ENCODE measurements at regions not wholly inside any gene's neighbourhood (a gene's known extent, or its start where the extent isn't known, plus 50 kb on each side); places are given as distances from the start of the nearest gene placed in this dataset.

GRCh38 chr2:128835974-128836373 lies 517.3 kb upstream of the HS6ST1 start:
- Mint-ChIP-seq H3K27me3 (no peaks in the 10 kb centered on the region), H3K36me3 (no peaks in the 10 kb centered on the region), H3K27ac (no peak overlapping the region), H3K4me1 (no peaks in the 10 kb centered on the region), H3K9me3 (no peaks in the 10 kb centered on the region), H3K4me3 (no peak overlapping the region)
- no peak for DNase-seq

DNA sequence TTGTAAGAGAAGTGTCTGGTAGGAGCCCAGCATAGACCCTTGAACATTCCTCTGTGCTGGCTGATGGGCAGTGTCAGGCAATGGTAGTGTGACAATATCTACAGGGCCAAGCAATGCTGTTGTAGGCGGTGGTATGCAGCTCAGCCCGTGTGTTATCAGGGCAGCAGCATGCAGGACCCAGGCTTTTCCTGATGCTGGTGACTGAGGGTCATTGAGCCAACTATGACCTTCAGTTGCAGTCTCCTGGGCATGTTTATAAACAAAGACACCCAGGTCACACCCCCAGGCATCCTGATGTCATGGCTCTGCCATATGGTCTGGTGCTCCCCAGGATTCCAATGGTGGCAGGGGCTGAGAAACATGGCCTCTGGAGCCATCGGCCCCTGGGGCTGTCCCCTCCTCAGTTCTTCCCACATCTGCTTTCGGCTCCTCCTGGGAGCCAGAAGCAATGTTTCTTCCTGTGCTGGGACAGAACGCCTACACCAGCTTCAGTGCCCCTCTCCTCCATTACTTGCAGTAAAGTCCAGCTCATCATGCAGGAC lies 518.0 kb upstream of the HS6ST1 start:
- no peak for DNase-seq
- no peak overlapping the region for H3K27ac Mint-ChIP-seq
- H3K9me3 Mint-ChIP-seq: no peaks in the 10 kb centered on the region
- no peaks in the 10 kb centered on the region for H3K4me1 Mint-ChIP-seq
- no peak overlapping the region for H3K4me3 Mint-ChIP-seq
- H3K36me3 Mint-ChIP-seq: no peaks in the 10 kb centered on the region
- no peaks in the 10 kb centered on the region for H3K27me3 Mint-ChIP-seq

DNA sequence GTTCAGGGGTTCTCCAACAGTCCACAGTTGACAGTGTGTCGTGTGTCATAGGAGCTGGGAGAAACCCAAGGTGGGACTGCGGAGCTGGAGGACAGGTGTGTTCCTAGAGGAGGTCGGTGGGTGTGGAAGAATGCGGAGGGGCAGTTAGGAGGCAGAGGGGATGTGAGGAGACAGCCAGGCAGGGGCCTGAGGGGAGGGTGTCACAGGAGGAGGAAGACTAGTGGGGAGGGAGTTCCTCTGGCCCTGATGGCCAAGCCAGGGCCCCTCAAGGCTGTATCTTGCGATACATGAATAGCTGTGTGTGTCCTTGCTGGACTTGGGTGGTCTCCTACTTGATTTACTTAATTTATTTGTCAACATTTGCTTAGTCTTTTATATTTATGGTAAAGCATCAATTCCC lies 519.6 kb upstream of the HS6ST1 start:
- H3K9me3 Mint-ChIP-seq: no peaks in the 10 kb centered on the region
- H3K27me3 Mint-ChIP-seq: no peaks in the 10 kb centered on the region
- H3K4me3 Mint-ChIP-seq: no peak overlapping the region
- no peak overlapping the region for H3K27ac Mint-ChIP-seq
- H3K36me3 Mint-ChIP-seq: no peaks in the 10 kb centered on the region
- no peaks in the 10 kb centered on the region for H3K4me1 Mint-ChIP-seq
- DNase-seq: no peak

DNA sequence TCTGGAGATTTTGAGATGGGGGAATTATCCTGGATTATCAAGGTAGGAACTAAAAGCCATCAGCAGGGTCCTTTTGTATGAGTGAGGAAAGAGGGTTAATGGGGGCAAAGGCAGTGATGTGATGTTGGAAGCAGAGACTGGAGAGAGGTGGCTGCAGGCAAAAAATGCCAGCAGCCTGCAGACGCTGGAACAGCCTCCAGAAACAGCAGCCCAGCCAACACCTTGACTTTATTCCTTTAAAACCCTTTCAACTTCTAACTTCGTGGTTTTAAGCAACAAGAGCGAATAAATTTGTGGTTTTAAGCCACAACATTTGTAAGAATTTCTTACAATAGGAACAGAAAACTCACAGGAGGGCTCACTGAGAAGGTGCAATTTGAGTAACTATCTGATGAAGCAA lies 523.1 kb upstream of the HS6ST1 start:
- no peaks in the 10 kb centered on the region for H3K27me3 Mint-ChIP-seq
- no peaks in the 10 kb centered on the region for H3K4me1 Mint-ChIP-seq
- no peaks in the 10 kb centered on the region for H3K36me3 Mint-ChIP-seq
- no peaks in the 10 kb centered on the region for H3K9me3 Mint-ChIP-seq
- no peak for DNase-seq
- H3K4me3 Mint-ChIP-seq: no peak overlapping the region
- no peak overlapping the region for H3K27ac Mint-ChIP-seq

DNA sequence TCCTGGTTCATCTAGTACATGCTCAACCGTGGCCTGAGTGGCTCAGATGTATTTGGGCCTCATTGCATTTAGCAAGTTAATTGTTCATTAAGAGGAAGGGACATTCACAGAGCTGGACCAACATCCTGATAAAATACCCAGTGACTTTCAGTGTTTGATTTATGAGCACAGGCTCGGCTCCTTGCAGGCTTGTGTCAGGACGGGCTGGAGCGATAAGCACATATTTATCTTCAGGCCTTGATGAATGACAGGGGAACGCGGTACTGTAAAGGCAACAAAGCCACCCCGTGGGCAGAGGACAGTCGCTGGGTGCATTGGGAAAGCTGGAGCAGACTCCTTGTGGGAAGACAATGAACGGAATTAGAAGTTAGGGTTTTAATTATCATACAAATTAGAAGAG lies 548.6 kb upstream of the HS6ST1 start:
- Mint-ChIP-seq H3K27ac (no peak overlapping the region), H3K4me3 (no peak overlapping the region), H3K4me1 (no peaks in the 10 kb centered on the region)

DNA sequence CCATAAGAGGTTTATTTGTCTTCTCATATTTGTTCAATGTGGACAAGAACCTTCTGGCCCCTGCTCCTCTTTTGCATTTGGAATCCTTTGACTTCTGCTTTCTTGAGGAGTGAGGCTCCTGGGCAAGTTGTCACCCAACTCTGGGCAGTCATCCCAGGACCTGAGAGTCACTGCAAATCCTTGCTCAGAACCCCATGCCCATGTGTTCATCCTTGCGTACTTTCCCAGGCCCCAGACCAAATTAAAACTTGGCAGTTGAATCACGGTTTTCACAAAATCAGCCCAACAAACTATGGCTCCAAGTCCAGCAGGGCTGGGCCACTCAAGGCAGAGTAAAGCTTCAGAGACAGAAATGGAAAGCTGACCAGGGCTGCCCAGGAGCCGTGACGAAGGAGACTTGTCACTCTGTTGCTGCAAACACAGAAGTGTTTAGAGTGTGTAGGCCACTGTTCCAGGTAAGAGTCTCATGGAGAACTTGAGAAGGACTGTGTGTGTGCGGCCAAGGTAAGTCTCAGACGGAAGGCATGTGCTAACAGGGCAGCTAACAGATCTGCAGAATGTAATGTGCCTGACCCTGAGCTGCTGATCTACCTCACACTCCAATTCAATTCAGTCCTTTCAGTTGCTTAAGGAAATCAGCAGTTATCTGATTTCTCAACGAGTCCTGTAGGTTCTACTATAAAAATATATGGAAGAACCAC lies 549.4 kb upstream of the HS6ST1 start:
- no peak for DNase-seq
- Mint-ChIP-seq H3K27me3 (no peaks in the 10 kb centered on the region), H3K4me1 (no peaks in the 10 kb centered on the region), H3K27ac (no peak overlapping the region), H3K9me3 (no peaks in the 10 kb centered on the region), H3K4me3 (no peak overlapping the region), H3K36me3 (no peaks in the 10 kb centered on the region)

More for the DNA sequence above, 548.6 kb upstream of the HS6ST1 start:
- Mint-ChIP-seq H3K9me3 (no peaks in the 10 kb centered on the region), H3K36me3 (no peaks in the 10 kb centered on the region), H3K27me3 (no peaks in the 10 kb centered on the region)
- no peak for DNase-seq

DNA sequence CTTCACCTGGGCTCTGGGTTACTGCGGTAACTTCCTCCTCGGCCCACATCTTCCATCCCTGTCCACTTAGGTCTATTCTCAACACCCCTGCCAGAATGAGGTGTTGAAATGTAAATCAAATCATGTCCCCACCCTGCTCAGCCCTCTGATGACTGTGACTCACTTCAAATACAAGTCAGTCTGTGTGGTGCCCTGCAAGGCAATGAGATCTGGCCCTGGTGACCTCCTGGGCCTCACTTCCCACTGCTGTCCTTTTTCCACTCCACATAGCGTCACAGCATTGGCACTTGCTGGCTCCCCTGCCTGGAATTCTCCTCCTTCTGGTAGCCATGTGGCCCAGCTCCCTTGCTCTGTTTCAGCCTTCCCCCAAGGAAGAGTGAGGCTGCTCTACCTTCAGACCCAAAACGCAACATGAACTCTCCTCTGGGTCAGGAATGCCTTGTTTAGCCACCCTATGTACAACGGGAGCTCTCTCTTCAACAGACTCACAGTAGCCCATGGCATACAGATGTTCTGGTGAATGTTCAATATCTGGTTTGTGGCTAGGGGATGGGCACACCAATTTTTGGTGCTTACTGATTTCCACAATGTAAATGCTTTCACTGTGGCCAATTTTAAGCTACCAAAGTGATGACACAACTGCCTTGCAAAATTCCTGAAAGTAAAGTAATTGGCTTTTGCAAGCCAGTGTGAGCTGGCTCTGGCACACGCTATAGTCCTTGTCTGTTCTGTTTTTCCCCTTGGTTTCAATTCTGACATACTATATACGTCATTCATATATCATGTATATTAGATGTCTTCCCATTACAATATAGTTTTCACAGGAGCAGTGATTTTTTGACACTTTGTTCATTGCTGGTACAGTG lies 550.3 kb upstream of the HS6ST1 start:
- no peaks in the 10 kb centered on the region for H3K36me3 Mint-ChIP-seq
- H3K4me1 Mint-ChIP-seq: no peaks in the 10 kb centered on the region
- H3K9me3 Mint-ChIP-seq: no peaks in the 10 kb centered on the region
- no peak overlapping the region for H3K4me3 Mint-ChIP-seq
- DNase-seq: no peak
- H3K27ac Mint-ChIP-seq: no peak overlapping the region
- H3K27me3 Mint-ChIP-seq: no peaks in the 10 kb centered on the region

- no peaks in the 10 kb centered on the region for H3K4me1 Mint-ChIP-seq
- H3K9me3 Mint-ChIP-seq: no peaks in the 10 kb centered on the region
- no peaks in the 10 kb centered on the region for H3K27me3 Mint-ChIP-seq
- no peak for DNase-seq
- no peak overlapping the region for H3K27ac Mint-ChIP-seq
- H3K36me3 Mint-ChIP-seq: no peaks in the 10 kb centered on the region
- H3K4me3 Mint-ChIP-seq: no peak overlapping the region
Measured at GRCh38 chr2:128874608-128875007, 555.9 kb upstream of the HS6ST1 start.

DNA sequence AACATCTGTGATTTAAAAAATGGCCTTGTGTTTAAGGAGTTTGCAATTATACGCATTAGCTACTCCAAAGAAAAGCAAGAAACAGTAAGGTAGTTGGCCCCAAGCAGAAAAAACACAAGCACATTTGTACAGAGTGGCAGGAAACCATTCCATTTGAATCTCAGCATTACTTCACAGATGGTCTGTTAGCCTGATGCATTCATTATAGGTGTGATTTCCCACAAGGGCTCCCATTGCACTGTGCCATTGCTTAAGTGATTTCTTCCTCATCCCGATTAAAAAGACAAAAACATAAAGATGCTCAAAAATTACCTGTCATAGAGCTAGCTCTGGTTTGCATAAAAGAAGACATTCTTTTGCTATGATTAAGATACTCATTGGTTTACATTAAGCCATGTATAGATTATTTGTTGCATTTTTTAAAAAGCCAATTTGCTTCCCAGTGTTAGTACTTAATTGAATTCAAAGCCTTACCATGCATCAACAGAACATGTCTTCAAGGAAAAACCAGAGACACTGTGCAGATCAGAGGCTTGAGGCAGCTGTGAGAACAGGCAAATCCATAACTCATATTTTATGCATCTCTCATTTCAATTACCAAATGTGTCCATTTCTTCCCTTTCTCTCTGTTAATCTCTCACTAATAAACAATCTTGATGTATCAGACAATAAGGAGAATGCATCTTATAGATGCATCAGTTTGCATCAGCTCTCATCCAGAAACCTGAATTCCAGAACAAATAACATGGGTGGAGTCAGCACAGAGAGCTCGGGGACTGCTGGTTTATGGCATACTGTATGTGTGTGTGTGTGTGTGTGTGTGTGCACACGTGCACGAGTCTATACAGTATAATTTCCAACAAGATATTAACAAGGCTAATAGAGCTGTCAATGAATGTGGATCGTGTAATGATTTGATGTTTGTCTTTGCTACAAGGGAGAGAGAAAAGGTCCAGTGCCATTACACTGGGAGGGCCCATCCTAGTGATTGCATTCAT lies 558.6 kb upstream of the HS6ST1 start:
- Mint-ChIP-seq H3K4me3 (no peak overlapping the region), H3K27ac (no peak overlapping the region), H3K36me3 (no peaks in the 10 kb centered on the region), H3K27me3 (no peaks in the 10 kb centered on the region), H3K4me1 (no peaks in the 10 kb centered on the region), H3K9me3 (no peaks in the 10 kb centered on the region)
- DNase-seq: no peak

- no peak overlapping the region for H3K4me3 Mint-ChIP-seq
- no peak for DNase-seq
- no peak overlapping the region for H3K27ac Mint-ChIP-seq
- H3K4me1 Mint-ChIP-seq: no peaks in the 10 kb centered on the region
- H3K9me3 Mint-ChIP-seq: no peaks in the 10 kb centered on the region
- no peaks in the 10 kb centered on the region for H3K36me3 Mint-ChIP-seq
- H3K27me3 Mint-ChIP-seq: no peaks in the 10 kb centered on the region
Measured at GRCh38 chr2:128879161-128879560, 560.5 kb upstream of the HS6ST1 start.

- no peaks in the 10 kb centered on the region for H3K36me3 Mint-ChIP-seq
- H3K4me3 Mint-ChIP-seq: no peak overlapping the region
- no peak overlapping the region for H3K27ac Mint-ChIP-seq
- no peak for DNase-seq
- H3K27me3 Mint-ChIP-seq: peaks cover 6% of the 10 kb centered on the region
- no peaks in the 10 kb centered on the region for H3K9me3 Mint-ChIP-seq
- H3K4me1 Mint-ChIP-seq: no peaks in the 10 kb centered on the region
Measured at GRCh38 chr2:128894896-128895295, 576.2 kb upstream of the HS6ST1 start.

DNA sequence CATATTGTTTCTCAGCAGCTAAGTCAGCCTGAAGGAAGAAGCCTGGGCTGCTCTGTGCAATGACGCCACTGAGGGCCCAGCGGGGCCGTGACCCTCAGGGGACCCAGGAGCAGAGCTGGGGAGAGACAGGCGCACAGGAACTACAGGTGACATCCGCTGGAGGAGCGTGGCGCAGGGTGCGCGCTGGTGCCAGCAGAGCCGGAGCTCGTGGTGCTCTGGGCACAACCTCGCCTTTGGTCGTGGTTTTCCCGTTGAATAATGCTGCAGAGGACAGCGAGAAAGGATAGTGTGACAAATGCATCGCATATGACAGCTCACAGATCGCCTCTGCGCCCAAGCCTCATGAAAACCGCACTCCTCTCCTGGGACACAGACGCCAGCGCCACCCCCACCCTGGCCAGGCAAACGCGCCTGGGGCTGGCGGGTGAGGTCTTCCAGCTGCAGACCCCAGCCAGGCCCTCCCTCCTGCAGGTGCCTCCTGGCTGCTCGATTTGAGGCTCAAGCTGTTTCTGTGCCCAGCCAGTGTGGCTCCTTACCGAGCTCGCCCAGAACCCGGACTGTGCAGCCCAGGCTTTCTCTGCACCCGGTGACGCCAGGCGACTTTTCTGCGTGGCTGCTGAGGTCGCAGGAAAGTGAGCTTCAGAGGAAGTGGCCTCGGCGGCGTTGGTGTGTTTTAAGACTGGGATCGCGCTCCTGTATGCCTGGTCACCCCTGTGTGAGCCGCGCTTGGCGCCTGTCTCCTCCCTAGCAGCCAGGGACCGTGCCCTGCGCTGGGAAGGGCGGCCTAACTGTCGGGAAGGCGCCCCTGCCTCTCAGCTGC lies 583.1 kb upstream of the HS6ST1 start:
- DNase-seq: no peak
- no peak overlapping the region for H3K4me3 Mint-ChIP-seq
- no peak overlapping the region for H3K27ac Mint-ChIP-seq
- no peaks in the 10 kb centered on the region for H3K4me1 Mint-ChIP-seq
- no peaks in the 10 kb centered on the region for H3K9me3 Mint-ChIP-seq
- no peaks in the 10 kb centered on the region for H3K36me3 Mint-ChIP-seq
- H3K27me3 Mint-ChIP-seq: no peaks in the 10 kb centered on the region

DNA sequence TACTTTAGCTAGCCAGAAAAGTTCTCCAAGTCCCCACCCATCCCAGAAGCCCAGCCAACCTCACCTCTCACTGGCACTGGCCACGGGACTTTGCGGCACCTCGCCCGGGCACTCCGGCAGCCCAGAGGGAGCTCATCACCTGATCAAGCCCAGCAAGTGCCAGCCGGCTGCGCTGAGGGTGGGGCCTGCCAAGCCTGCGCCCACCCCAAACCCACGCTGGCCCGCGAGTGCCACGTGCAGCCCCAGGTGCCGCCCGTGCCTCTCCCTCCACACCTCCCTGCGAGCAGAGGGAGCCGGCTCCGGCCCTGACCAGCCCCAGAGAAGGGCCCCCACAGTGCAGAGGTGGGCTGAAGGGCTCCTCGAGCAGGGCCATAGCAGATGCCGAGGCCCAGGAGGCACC lies 585.0 kb upstream of the HS6ST1 start:
- no peak for DNase-seq

GRCh38 chr2:128911276-128911675 lies 592.6 kb upstream of the HS6ST1 start:
- Mint-ChIP-seq H3K27ac (no peak overlapping the region), H3K4me3 (no peak overlapping the region), H3K36me3 (no peaks in the 10 kb centered on the region), H3K27me3 (no peaks in the 10 kb centered on the region), H3K9me3 (peaks cover 2% of the 10 kb centered on the region), H3K4me1 (no peaks in the 10 kb centered on the region)
- no peak for DNase-seq

More for the DNA sequence above, 585.0 kb upstream of the HS6ST1 start:
- Mint-ChIP-seq H3K36me3 (no peaks in the 10 kb centered on the region), H3K27ac (no peak overlapping the region), H3K27me3 (no peaks in the 10 kb centered on the region), H3K4me3 (no peak overlapping the region), H3K9me3 (no peaks in the 10 kb centered on the region), H3K4me1 (no peaks in the 10 kb centered on the region)

All from activated naive CD8-positive, alpha-beta T cell treated with anti-CD3 and anti-CD28 coated beads for 36 hours (primary cell).